ENCODE measurements at regions not wholly inside any gene's neighbourhood (a gene's known extent, or its start where the extent isn't known, plus 50 kb on each side); places are given as distances from the start of the nearest gene placed in this dataset.

DNA sequence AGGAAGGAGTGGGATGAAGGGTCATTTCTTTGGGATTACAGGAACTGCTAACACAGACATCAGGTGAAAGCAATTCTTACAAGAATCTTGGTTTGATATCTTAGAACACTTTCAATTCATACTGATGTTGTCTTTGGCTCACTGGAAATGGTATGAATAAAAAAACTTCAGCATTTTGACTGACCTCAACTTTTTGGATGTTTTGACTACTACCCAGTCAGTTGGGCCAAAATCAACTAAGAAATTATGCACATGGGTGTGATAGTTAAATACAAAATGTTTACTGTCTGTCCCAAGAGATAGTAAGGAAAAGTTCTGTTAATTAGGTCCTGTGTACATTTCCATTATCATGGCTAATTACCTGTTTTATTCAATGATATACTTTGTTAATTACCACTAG, 165.5 kb upstream of the LRIG1 start:
- no peak overlapping the region for H3K4me2 ChIP-seq (ENCODE audit: insufficient read depth, low read length)
- dilution Hi-C loops (cut with MboI; ENCODE audit: extremely low pct_ligation_motif_present, low sequenced_read_pairs), result no loop called here
- no peaks in the 10 kb centered on the region for H3K79me2 ChIP-seq (ENCODE audit: control insufficient read depth, insufficient read depth, low read length)
- POLR2A ChIA-PET, result no interaction called here
- DNase-seq (ENCODE audit: low read depth, low spot score) (no peak), FAIRE-seq (no peak)
- no peaks in the 10 kb centered on the region for H3K9me1 ChIP-seq (replicated peaks; ENCODE audit: control insufficient read depth, extremely low read depth, insufficient read depth, low read length)
- intact Hi-C loops (cut with micrococcal nuclease), result no loop called here
- TF ChIP-seq JUN (IDR thresholded peaks at IDR 0.05; ENCODE audit: borderline replicate concordance, insufficient read depth, insufficient read length, low read depth) (no peak), POLR2A (IDR thresholded peaks at IDR 0.05; ENCODE audit: low read depth, low read length) (no peak), EZH2 (IDR thresholded peaks at IDR 0.05; ENCODE audit: borderline replicate concordance, low read depth, low read length, severe bottlenecking) (no peak), GATA2 (IDR thresholded peaks at IDR 0.05; ENCODE audit: insufficient read depth, insufficient read length, low read depth, low read length) (no peak), POLR2AphosphoS5 (IDR thresholded peaks at IDR 0.05; ENCODE audit: insufficient read depth, low read depth, low read length) (no peak), FOS (IDR thresholded peaks at IDR 0.05; ENCODE audit: borderline replicate concordance, insufficient read depth, low read length) (no peak), MYC (IDR thresholded peaks at IDR 0.05; ENCODE audit: low read depth, low read length) (no peak)
- TF ChIP-seq, protein P1, sequence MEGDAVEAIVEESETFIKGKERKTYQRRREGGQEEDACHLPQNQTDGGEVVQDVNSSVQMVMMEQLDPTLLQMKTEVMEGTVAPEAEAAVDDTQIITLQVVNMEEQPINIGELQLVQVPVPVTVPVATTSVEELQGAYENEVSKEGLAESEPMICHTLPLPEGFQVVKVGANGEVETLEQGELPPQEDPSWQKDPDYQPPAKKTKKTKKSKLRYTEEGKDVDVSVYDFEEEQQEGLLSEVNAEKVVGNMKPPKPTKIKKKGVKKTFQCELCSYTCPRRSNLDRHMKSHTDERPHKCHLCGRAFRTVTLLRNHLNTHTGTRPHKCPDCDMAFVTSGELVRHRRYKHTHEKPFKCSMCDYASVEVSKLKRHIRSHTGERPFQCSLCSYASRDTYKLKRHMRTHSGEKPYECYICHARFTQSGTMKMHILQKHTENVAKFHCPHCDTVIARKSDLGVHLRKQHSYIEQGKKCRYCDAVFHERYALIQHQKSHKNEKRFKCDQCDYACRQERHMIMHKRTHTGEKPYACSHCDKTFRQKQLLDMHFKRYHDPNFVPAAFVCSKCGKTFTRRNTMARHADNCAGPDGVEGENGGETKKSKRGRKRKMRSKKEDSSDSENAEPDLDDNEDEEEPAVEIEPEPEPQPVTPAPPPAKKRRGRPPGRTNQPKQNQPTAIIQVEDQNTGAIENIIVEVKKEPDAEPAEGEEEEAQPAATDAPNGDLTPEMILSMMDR (IDR thresholded peaks at IDR 0.05; ENCODE audit: extremely low read depth in 1 of 2, insufficient read depth in 1 of 2, low read depth in 1 of 2, low read length in 2 of 2), result no peak
- TF ChIP-seq, protein P2, sequence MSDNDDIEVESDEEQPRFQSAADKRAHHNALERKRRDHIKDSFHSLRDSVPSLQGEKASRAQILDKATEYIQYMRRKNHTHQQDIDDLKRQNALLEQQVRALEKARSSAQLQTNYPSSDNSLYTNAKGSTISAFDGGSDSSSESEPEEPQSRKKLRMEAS (IDR thresholded peaks at IDR 0.05; ENCODE audit: insufficient read depth, insufficient read length), result no peak
- H2AFZ ChIP-seq (ENCODE audit: low read depth, low read length), result no peak overlapping the region
- H3K36me3 ChIP-seq (ENCODE audit: control insufficient read depth in 2 of 2, extremely low read depth in 1 of 2, insufficient read depth in 2 of 2, low read length in 2 of 2), result no peaks in the 10 kb centered on the region
- no peak overlapping the region for H3K27ac ChIP-seq (ENCODE audit: insufficient read depth, low read depth, low read length)
- peaks cover 3 to 4% of the 10 kb centered on the region in 2 experiments for H3K27me3 ChIP-seq (ENCODE audit: control insufficient read depth in 2 of 2, insufficient read depth in 2 of 2, low read length in 2 of 2)
- no peaks in the 10 kb centered on the region for H3K9me3 ChIP-seq (replicated peaks; ENCODE audit: control insufficient read depth, insufficient read depth, low read length)
- CTCF ChIA-PET, result no interaction called here
- H3K4me1 ChIP-seq (ENCODE audit: control insufficient read depth, extremely low read depth, insufficient read depth, low read length), result no peaks in the 10 kb centered on the region
- BruUV-seq (replicated peaks), result no TSS peak
- H3K4me3 ChIP-seq (replicated peaks in 1 of 3; ENCODE audit: insufficient read depth in 1 of 3, low read depth in 1 of 3, low read length in 3 of 3), result no peak overlapping the region
- H3K9ac ChIP-seq (replicated peaks; ENCODE audit: extremely low read depth, insufficient read depth, low read length), result no peak overlapping the region
- no peaks in the 10 kb centered on the region for H4K20me1 ChIP-seq (replicated peaks; ENCODE audit: control insufficient read depth, extremely low read depth, insufficient read depth, low read length)

Data from endothelial cell of umbilical vein (primary cell).